T-helper 17 cell (primary cell): ENCODE measurements at regions not wholly inside any gene's neighbourhood (a gene's known extent, or its start where the extent isn't known, plus 50 kb on each side); places are given as distances from the start of the nearest gene placed in this dataset.

Source experiments
- ATAC-seq: fragments of 150-1000 bp; cut with Tn5 transposase; 2 replicates; pipeline ENCODE4 v1.10.0; 2021; ENCODE audit warnings: mild to moderate bottlenecking, moderate library complexity
- DNase-seq, 3 donors: peaks; one replicate each; pipeline versions ENCODE4 v3.0.0 to v3.0.0-alpha.2; 2020 to 2021
- H3K9me3 ChIP-seq: one replicate; pipeline ENCODE4 v1.7.0; 2013; ENCODE audit warnings: low read length, mild to moderate bottlenecking; ENCODE audit not compliant: control insufficient read depth, poor library complexity, severe bottlenecking
- H3K27ac Mint-ChIP-seq: one replicate; pipeline ENCODE4 v1.8.0; 2022; ENCODE audit warnings: mild to moderate bottlenecking, moderate library complexity, mixed read lengths
- H3K27me3 Mint-ChIP-seq: one replicate; pipeline ENCODE4 v1.8.0; 2022; ENCODE audit warnings: mixed read lengths
- H3K36me3 Mint-ChIP-seq: one replicate; pipeline ENCODE4 v1.8.0; 2022; ENCODE audit warnings: low read depth, mixed read lengths
- H3K4me1 Mint-ChIP-seq: one replicate; pipeline ENCODE4 v1.8.0; 2022; ENCODE audit warnings: mild to moderate bottlenecking, mixed read lengths
- H3K4me3 Mint-ChIP-seq: one replicate; pipeline ENCODE4 v1.8.0; 2022; ENCODE audit warnings: mild to moderate bottlenecking, moderate library complexity, mixed read lengths

- no peak for DNase-seq
- no peak for ATAC-seq
- Mint-ChIP-seq H3K4me1 (no peaks in the 10 kb centered on the region), H3K36me3 (no peaks in the 10 kb centered on the region), H3K4me3 (no peak overlapping the region), H3K27ac (no peak overlapping the region), H3K27me3 (no peaks in the 10 kb centered on the region)
- no peaks in the 10 kb centered on the region for H3K9me3 ChIP-seq
Observed at GRCh38 chr1:68355614-68356013, 94.1 kb downstream of the RPE65 start.

GRCh38 chr1:68352202-68352601 lies 97.6 kb downstream of the RPE65 start:
- H3K9me3 ChIP-seq, result no peaks in the 10 kb centered on the region
- no peaks in the 10 kb centered on the region for H3K36me3 Mint-ChIP-seq
- H3K27ac Mint-ChIP-seq, result no peak overlapping the region
- H3K27me3 Mint-ChIP-seq, result no peaks in the 10 kb centered on the region
- DNase-seq (no peak), ATAC-seq (no peak)
- H3K4me1 Mint-ChIP-seq, result no peaks in the 10 kb centered on the region
- H3K4me3 Mint-ChIP-seq, result no peak overlapping the region

- ATAC-seq, result peak; percentile 49
Observed at GRCh38 chr1:68347415-68347814, 102.3 kb downstream of the RPE65 start.

GRCh38 chr1:68346188-68346808 lies 103.5 kb downstream of the RPE65 start:
- H3K27me3 Mint-ChIP-seq, result no peaks in the 10 kb centered on the region
- no peaks in the 10 kb centered on the region for H3K36me3 Mint-ChIP-seq
- DNase-seq, result no peak
- no peak overlapping the region for H3K27ac Mint-ChIP-seq
- no peak for ATAC-seq
- no peaks in the 10 kb centered on the region for H3K4me1 Mint-ChIP-seq
- H3K9me3 ChIP-seq, result no peaks in the 10 kb centered on the region
- no peak overlapping the region for H3K4me3 Mint-ChIP-seq

More at GRCh38 chr1:68347415-68347814, 102.3 kb downstream of the RPE65 start:
- no peaks in the 10 kb centered on the region for H3K4me1 Mint-ChIP-seq
- no peaks in the 10 kb centered on the region for H3K9me3 ChIP-seq
- H3K27ac Mint-ChIP-seq, result no peak overlapping the region
- no peak for DNase-seq
- H3K27me3 Mint-ChIP-seq, result no peaks in the 10 kb centered on the region
- no peaks in the 10 kb centered on the region for H3K36me3 Mint-ChIP-seq
- no peak overlapping the region for H3K4me3 Mint-ChIP-seq

GRCh38 chr1:68344208-68344607 lies 105.5 kb downstream of the RPE65 start:
- no peak for ATAC-seq
- no peaks in the 10 kb centered on the region for H3K4me1 Mint-ChIP-seq
- H3K27ac Mint-ChIP-seq, result no peak overlapping the region
- H3K9me3 ChIP-seq, result no peaks in the 10 kb centered on the region
- no peaks in the 10 kb centered on the region for H3K27me3 Mint-ChIP-seq
- H3K4me3 Mint-ChIP-seq, result no peak overlapping the region
- DNase-seq, result no peak
- no peaks in the 10 kb centered on the region for H3K36me3 Mint-ChIP-seq

GRCh38 chr1:68340951-68341350 lies 108.6 kb upstream of the WLS start:
- Mint-ChIP-seq H3K4me3 (no peak overlapping the region), H3K27ac (no peak overlapping the region), H3K36me3 (no peaks in the 10 kb centered on the region), H3K4me1 (no peaks in the 10 kb centered on the region), H3K27me3 (no peaks in the 10 kb centered on the region)
- ATAC-seq, result no peak
- no peaks in the 10 kb centered on the region for H3K9me3 ChIP-seq
- DNase-seq, result no peak

GRCh38 chr1:68339505-68339904 lies 107.2 kb upstream of the WLS start:
- no peaks in the 10 kb centered on the region for H3K27me3 Mint-ChIP-seq
- no peaks in the 10 kb centered on the region for H3K36me3 Mint-ChIP-seq
- H3K9me3 ChIP-seq, result no peaks in the 10 kb centered on the region
- no peak for DNase-seq
- no peak overlapping the region for H3K4me3 Mint-ChIP-seq
- H3K4me1 Mint-ChIP-seq, result no peaks in the 10 kb centered on the region
- no peak for ATAC-seq
- no peak overlapping the region for H3K27ac Mint-ChIP-seq

GRCh38 chr1:68338081-68338480 lies 105.8 kb upstream of the WLS start:
- Mint-ChIP-seq H3K4me3 (no peak overlapping the region), H3K27me3 (no peaks in the 10 kb centered on the region), H3K36me3 (no peaks in the 10 kb centered on the region), H3K27ac (no peak overlapping the region), H3K4me1 (no peaks in the 10 kb centered on the region)
- DNase-seq (no peak), ATAC-seq (no peak)
- no peaks in the 10 kb centered on the region for H3K9me3 ChIP-seq

GRCh38 chr1:68332041-68332440 lies 99.7 kb upstream of the WLS start:
- Mint-ChIP-seq H3K4me3 (no peak overlapping the region), H3K27me3 (no peaks in the 10 kb centered on the region), H3K36me3 (no peaks in the 10 kb centered on the region), H3K4me1 (no peaks in the 10 kb centered on the region), H3K27ac (no peak overlapping the region)
- DNase-seq (no peak), ATAC-seq (no peak)
- H3K9me3 ChIP-seq, result no peaks in the 10 kb centered on the region

GRCh38 chr1:68331117-68331865 lies 99.0 kb upstream of the WLS start:
- ATAC-seq, result no peak
- Mint-ChIP-seq H3K27me3 (no peaks in the 10 kb centered on the region), H3K4me1 (no peaks in the 10 kb centered on the region), H3K36me3 (no peaks in the 10 kb centered on the region), H3K27ac (no peak overlapping the region), H3K4me3 (no peak overlapping the region)
- no peaks in the 10 kb centered on the region for H3K9me3 ChIP-seq
- DNase-seq, result no peak

- ATAC-seq, result no peak
- Mint-ChIP-seq H3K4me3 (no peak overlapping the region), H3K36me3 (no peaks in the 10 kb centered on the region), H3K27ac (no peak overlapping the region), H3K4me1 (no peaks in the 10 kb centered on the region), H3K27me3 (no peaks in the 10 kb centered on the region)
- no peaks in the 10 kb centered on the region for H3K9me3 ChIP-seq
- no peak for DNase-seq
Observed at GRCh38 chr1:68330391-68330790, 98.1 kb upstream of the WLS start.

- no peak for DNase-seq
- Mint-ChIP-seq H3K27ac (no peak overlapping the region), H3K36me3 (no peaks in the 10 kb centered on the region), H3K4me1 (no peaks in the 10 kb centered on the region), H3K27me3 (no peaks in the 10 kb centered on the region), H3K4me3 (no peak overlapping the region)
- no peaks in the 10 kb centered on the region for H3K9me3 ChIP-seq
- no peak for ATAC-seq
Observed at GRCh38 chr1:68329096-68329835, 96.9 kb upstream of the WLS start.

GRCh38 chr1:68328490-68328889 lies 96.2 kb upstream of the WLS start:
- H3K27ac Mint-ChIP-seq, result no peak overlapping the region
- H3K4me1 Mint-ChIP-seq, result no peaks in the 10 kb centered on the region
- no peak for ATAC-seq

More at GRCh38 chr1:68328490-68328889, 96.2 kb upstream of the WLS start:
- Mint-ChIP-seq H3K4me3 (no peak overlapping the region), H3K27me3 (no peaks in the 10 kb centered on the region), H3K36me3 (no peaks in the 10 kb centered on the region)
- DNase-seq, result no peak
- H3K9me3 ChIP-seq, result no peaks in the 10 kb centered on the region
